Neural progenitor cell (in vitro differentiated cells): ENCODE measurements at regions not wholly inside any gene's neighbourhood (a gene's known extent, or its start where the extent isn't known, plus 50 kb on each side); places are given as distances from the start of the nearest gene placed in this dataset.
A peak's percentile ranks its signal among the peaks of the same experiment; 100 is the strongest.

Experiments
- DNase-seq: peaks from one replicate; pipeline ENCODE4 v3.0.0-alpha.2; 2016; ENCODE audit warnings: low spot score
- H2AFZ ChIP-seq: fragments of 200-600 bp; sonication (generic); replicated peaks from 2 replicates; pipeline ENCODE4 v1.6.1; 2016; ENCODE audit warnings: antibody characterized with exemption
- H3F3A ChIP-seq: fragments of 200-600 bp; sonication (generic); 2 replicates; pipeline ENCODE4 v1.6.1; 2016; ENCODE audit warnings: antibody characterized with exemption, low read depth
- H3K27ac ChIP-seq: fragments of 200-600 bp; sonication (generic); 2 replicates; pipeline ENCODE4 v1.5.1; 2016; ENCODE audit warnings: mild to moderate bottlenecking
- H3K27me3 ChIP-seq: fragments of 200-600 bp; sonication (generic); 2 replicates; pipeline ENCODE4 v1.6.1; 2016; ENCODE audit warnings: mild to moderate bottlenecking, moderate library complexity
- H3K36me3 ChIP-seq: fragments of 200-600 bp; sonication (generic); 2 replicates; pipeline ENCODE4 v1.5.1; 2016
- H3K4me1 ChIP-seq: fragments of 200-600 bp; sonication (generic); 2 replicates; pipeline ENCODE4 v1.6.1; 2016; ENCODE audit warnings: mixed run types
- H3K4me2 ChIP-seq: fragments of 200-600 bp; sonication (generic); 2 replicates; pipeline ENCODE4 v1.6.1; 2016
- H3K4me3 ChIP-seq: fragments of 200-600 bp; sonication (generic); 2 replicates; pipeline ENCODE4 v1.5.1; 2016
- H3K79me2 ChIP-seq: fragments of 200-600 bp; sonication (generic); 2 replicates; pipeline ENCODE4 v1.6.1; 2016; ENCODE audit warnings: low read depth
- H3K9ac ChIP-seq: fragments of 200-600 bp; sonication (generic); 2 replicates; pipeline ENCODE4 v1.6.1; 2016
- H3K9me3 ChIP-seq: fragments of 200-600 bp; sonication (generic); 2 replicates; pipeline ENCODE4 v1.5.1; 2016; ENCODE audit warnings: low read depth
- H4K20me1 ChIP-seq: fragments of 200-600 bp; sonication (generic); 2 replicates; pipeline ENCODE4 v1.6.1; 2016; ENCODE audit warnings: low read depth
- H3K27ac Mint-ChIP-seq: 3 replicates; pipeline ENCODE4 v1.8.0; 2021; ENCODE audit warnings: mixed read lengths
- H3K27me3 Mint-ChIP-seq: 2 replicates; pipeline ENCODE4 v1.8.0; 2022; ENCODE audit warnings: low read depth, mild to moderate bottlenecking, inconsistent platforms, moderate library complexity, mixed read lengths; ENCODE audit not compliant: insufficient read depth
- H3K36me3 Mint-ChIP-seq: 3 replicates; pipeline ENCODE4 v1.8.0; 2021; ENCODE audit warnings: mixed read lengths
- H3K4me1 Mint-ChIP-seq: 3 replicates; pipeline ENCODE4 v1.8.0; 2021; ENCODE audit warnings: mixed read lengths
- H3K4me3 Mint-ChIP-seq: 3 replicates; pipeline ENCODE4 v1.8.0; 2021; ENCODE audit warnings: mild to moderate bottlenecking, moderate library complexity, mixed read lengths
- H3K9me3 Mint-ChIP-seq: 3 replicates; pipeline ENCODE4 v1.8.0; 2020; ENCODE audit warnings: mixed read lengths
- CTCF ChIP-seq: fragments of 200-600 bp; sonication (generic); IDR thresholded peaks from 2 replicates; pipeline ENCODE4 v1.5.1; 2017; ENCODE audit warnings: antibody characterized with exemption, mild to moderate bottlenecking
- EZH2 ChIP-seq: fragments of 200-600 bp; sonication (generic); IDR thresholded peaks from 2 replicates; pipeline ENCODE4 v1.6.1; 2017; ENCODE audit warnings: antibody characterized with exemption, mild to moderate bottlenecking, moderate library complexity
- EZH2phosphoT487 ChIP-seq: fragments of 200-600 bp; sonication (generic); IDR thresholded peaks from 2 replicates; pipeline ENCODE4 v1.6.1; 2017; ENCODE audit warnings: antibody characterized with exemption

- H3K9me3 ChIP-seq = no peaks in the 10 kb centered on the region
- H3K9me3 Mint-ChIP-seq = peaks cover 19% of the 10 kb centered on the region
- H2AFZ ChIP-seq = no peak overlapping the region
- H3K27me3 ChIP-seq = no peaks in the 10 kb centered on the region
- no peaks in the 10 kb centered on the region for H4K20me1 ChIP-seq
- H3K4me3 ChIP-seq = no peak overlapping the region
- H3K27ac Mint-ChIP-seq = peak overlapping the region; percentile 23
- H3K27ac ChIP-seq = no peak overlapping the region
- H3K27me3 Mint-ChIP-seq = peaks cover 19% of the 10 kb centered on the region
- no peak for TF ChIP-seq CTCF
- no peak for TF ChIP-seq EZH2
- no peak for TF ChIP-seq EZH2phosphoT487
- H3K36me3 ChIP-seq = no peaks in the 10 kb centered on the region
- no peak for DNase-seq
- H3K4me1 ChIP-seq = no peaks in the 10 kb centered on the region
- no peak overlapping the region for H3K9ac ChIP-seq
- no peaks in the 10 kb centered on the region for H3F3A ChIP-seq
- no peaks in the 10 kb centered on the region for H3K36me3 Mint-ChIP-seq
- H3K4me2 ChIP-seq = no peak overlapping the region
- no peak overlapping the region for H3K4me3 Mint-ChIP-seq
- H3K4me1 Mint-ChIP-seq = peaks cover 24% of the 10 kb centered on the region
- no peaks in the 10 kb centered on the region for H3K79me2 ChIP-seq
Measured at GRCh38 chr14:104375551-104376201, 203.9 kb upstream of the C14orf180 start.

GRCh38 chr14:104376202-104377140 is 203.1 kb upstream of the C14orf180 start:
- Mint-ChIP-seq H3K36me3 (peaks cover 2% of the 10 kb centered on the region), H3K4me3 (no peak overlapping the region), H3K27ac (peak overlapping the region; percentile 79), H3K4me1 (peaks cover 24% of the 10 kb centered on the region), H3K27me3 (peaks cover 24% of the 10 kb centered on the region), H3K9me3 (peaks cover 22% of the 10 kb centered on the region)
- Histone ChIP-seq H3F3A (no peaks in the 10 kb centered on the region), H3K9ac (no peak overlapping the region), H3K27ac (no peak overlapping the region), H3K36me3 (no peaks in the 10 kb centered on the region), H4K20me1 (no peaks in the 10 kb centered on the region), H3K79me2 (no peaks in the 10 kb centered on the region), H3K9me3 (no peaks in the 10 kb centered on the region), H3K27me3 (no peaks in the 10 kb centered on the region), H3K4me2 (no peak overlapping the region), H3K4me1 (no peaks in the 10 kb centered on the region), H2AFZ (no peak overlapping the region), H3K4me3 (no peak overlapping the region)
- no peak for DNase-seq
- TF ChIP-seq EZH2 (no peak), CTCF (no peak), EZH2phosphoT487 (no peak)

- H3K27me3 Mint-ChIP-seq = peaks cover 26% of the 10 kb centered on the region
Measured at GRCh38 chr14:104377256-104377655, 202.3 kb upstream of the C14orf180 start.

More at GRCh38 chr14:104377256-104377655, 202.3 kb upstream of the C14orf180 start:
- TF ChIP-seq EZH2 (no peak), EZH2phosphoT487 (no peak), CTCF (no peak)
- Histone ChIP-seq H4K20me1 (no peaks in the 10 kb centered on the region), H3K36me3 (no peaks in the 10 kb centered on the region), H3K4me2 (no peak overlapping the region), H3K4me3 (no peak overlapping the region), H3K79me2 (no peaks in the 10 kb centered on the region), H2AFZ (no peak overlapping the region), H3F3A (no peaks in the 10 kb centered on the region), H3K9ac (no peak overlapping the region), H3K27me3 (no peaks in the 10 kb centered on the region), H3K9me3 (no peaks in the 10 kb centered on the region), H3K4me1 (no peaks in the 10 kb centered on the region), H3K27ac (no peak overlapping the region)
- H3K27ac Mint-ChIP-seq = no peak overlapping the region
- peaks cover 2% of the 10 kb centered on the region for H3K36me3 Mint-ChIP-seq
- no peak overlapping the region for H3K4me3 Mint-ChIP-seq
- peaks cover 24% of the 10 kb centered on the region for H3K9me3 Mint-ChIP-seq
- no peak for DNase-seq
- peaks cover 24% of the 10 kb centered on the region for H3K4me1 Mint-ChIP-seq
